Central memory CD8-positive, alpha-beta T cell (primary cell): ENCODE measurements at regions not wholly inside any gene's neighbourhood (a gene's known extent, or its start where the extent isn't known, plus 50 kb on each side); places are given as distances from the start of the nearest gene placed in this dataset.
A peak's percentile ranks its signal among the peaks of the same experiment; 100 is the strongest.
"Not testable (repeated sequence)": the region's sequence is repeated elsewhere in the genome, so short reads cannot be mapped to it uniquely, and the experiment has no call there.

Source experiments
- ATAC-seq: fragments of 150-1000 bp; cut with Tn5 transposase; replicated peaks from 2 replicates; pipeline ENCODE4 v1.10.0; 2022; ENCODE audit warnings: mild to moderate bottlenecking, moderate FRiP score, moderate number of reproducible peaks; ENCODE audit not compliant: poor library complexity, severe bottlenecking; ENCODE audit errors: extremely low read depth
- DNase-seq, 2 donors: peaks; one replicate each; pipeline ENCODE4 v3.0.0; 2021; ENCODE audit warnings: low spot score in 2 of 2
- H3K27ac Mint-ChIP-seq: one replicate; pipeline ENCODE4 v1.8.0; 2022; ENCODE audit warnings: low read depth, mild to moderate bottlenecking, moderate library complexity, mixed read lengths
- H3K27me3 Mint-ChIP-seq: one replicate; pipeline ENCODE4 v1.8.0; 2022; ENCODE audit warnings: mixed read lengths
- H3K36me3 Mint-ChIP-seq: one replicate; pipeline ENCODE4 v1.8.0; 2022; ENCODE audit warnings: mild to moderate bottlenecking, moderate library complexity, mixed read lengths; ENCODE audit not compliant: insufficient read depth
- H3K4me1 Mint-ChIP-seq: one replicate; pipeline ENCODE4 v1.8.0; 2022; ENCODE audit warnings: mixed read lengths
- H3K4me3 Mint-ChIP-seq: one replicate; pipeline ENCODE4 v1.8.0; 2022; ENCODE audit warnings: mild to moderate bottlenecking, moderate library complexity, mixed read lengths
- H3K9me3 Mint-ChIP-seq: one replicate; pipeline ENCODE4 v1.8.0; 2022; ENCODE audit warnings: mixed read lengths

DNA sequence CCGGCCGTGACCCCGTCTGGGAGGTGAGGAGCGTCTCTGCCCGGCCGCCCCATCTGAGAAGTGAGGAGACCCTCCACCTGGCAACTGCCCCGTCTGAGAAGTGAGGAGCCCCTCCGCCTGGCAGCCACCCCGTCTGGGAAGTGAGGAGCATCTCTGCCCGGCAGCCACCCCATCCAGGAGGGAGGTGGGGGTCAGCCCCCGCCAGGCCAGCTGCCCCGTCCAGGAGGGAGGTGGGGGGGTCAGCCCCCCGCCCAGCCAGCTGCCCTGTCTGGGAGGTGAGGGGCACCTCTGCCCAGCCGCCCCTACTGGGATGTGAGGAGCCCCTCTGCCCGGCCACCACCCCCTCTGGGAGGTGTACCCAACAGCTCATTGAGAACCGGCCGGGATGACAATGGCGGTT is 428.7 kb downstream of the LTN1 start:
- H3K36me3 Mint-ChIP-seq, H3K4me3 Mint-ChIP-seq, H3K9me3 Mint-ChIP-seq, H3K27me3 Mint-ChIP-seq, H3K27ac Mint-ChIP-seq, ATAC-seq, DNase-seq: not testable (repeated sequence)
- peaks cover 20% of the 10 kb centered on the region for H3K4me1 Mint-ChIP-seq

GRCh38 chr21:28561772-28562171 is 430.9 kb downstream of the LTN1 start:
- Mint-ChIP-seq H3K27ac (peak overlapping the region; percentile 38), H3K9me3 (no peaks in the 10 kb centered on the region), H3K4me3 (no peak overlapping the region), H3K4me1 (peaks cover 27% of the 10 kb centered on the region), H3K36me3 (peaks cover 6% of the 10 kb centered on the region), H3K27me3 (no peaks in the 10 kb centered on the region)
- ATAC-seq (no peak), DNase-seq (no peak)

DNA sequence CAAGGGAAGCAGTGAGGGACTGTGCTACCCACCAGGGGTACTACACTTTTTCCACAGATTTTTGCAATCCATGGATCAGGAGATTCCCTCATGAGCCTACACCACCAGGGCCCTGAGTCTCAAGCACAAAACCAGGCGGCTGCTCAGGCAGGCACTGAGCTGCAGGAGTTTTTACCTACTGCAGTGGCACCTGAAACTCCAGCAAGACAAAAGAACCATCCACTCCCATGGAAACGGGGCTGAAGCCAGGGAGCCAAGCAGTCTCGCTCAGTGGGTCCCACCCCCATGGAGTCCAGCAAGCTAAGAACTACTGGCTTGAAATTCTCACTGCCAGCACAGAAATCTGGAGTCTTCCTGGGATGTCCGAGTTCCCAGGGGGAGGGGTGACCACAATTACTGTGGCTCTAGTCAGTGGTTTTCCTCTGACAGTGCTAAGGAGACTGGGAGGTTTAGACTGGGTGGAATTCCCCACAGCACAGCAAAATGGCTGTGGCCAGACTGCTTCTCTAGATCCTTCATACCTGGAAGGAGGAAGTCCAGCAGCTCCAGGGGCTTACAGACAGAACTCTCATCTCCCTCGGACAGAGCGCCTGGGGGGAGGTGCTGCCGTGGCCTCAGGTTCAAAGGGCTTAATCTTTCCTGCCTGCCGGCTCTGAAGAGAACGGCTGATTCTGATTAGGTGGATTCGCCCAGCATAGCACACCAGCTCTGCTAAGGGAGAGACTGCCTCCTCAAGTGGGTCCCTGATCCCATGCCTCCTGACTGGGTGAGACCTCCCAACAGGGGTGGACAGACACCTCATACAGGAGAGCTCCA is 437.8 kb downstream of the LTN1 start:
- H3K27ac Mint-ChIP-seq = no peak overlapping the region
- no peaks in the 10 kb centered on the region for H3K27me3 Mint-ChIP-seq
- H3K4me3 Mint-ChIP-seq = no peak overlapping the region
- H3K4me1 Mint-ChIP-seq = peaks cover 6% of the 10 kb centered on the region
- no peak for ATAC-seq
- peaks cover 7% of the 10 kb centered on the region for H3K36me3 Mint-ChIP-seq
- no peaks in the 10 kb centered on the region for H3K9me3 Mint-ChIP-seq
- no peak for DNase-seq

GRCh38 chr21:28550057-28550825 is 442.4 kb downstream of the LTN1 start:
- no peak for ATAC-seq
- DNase-seq = no peak
- peaks cover 5% of the 10 kb centered on the region for H3K9me3 Mint-ChIP-seq
- H3K4me3 Mint-ChIP-seq = no peak overlapping the region
- no peaks in the 10 kb centered on the region for H3K4me1 Mint-ChIP-seq
- H3K27me3 Mint-ChIP-seq = no peaks in the 10 kb centered on the region
- H3K36me3 Mint-ChIP-seq = peaks cover 3% of the 10 kb centered on the region
- H3K27ac Mint-ChIP-seq = no peak overlapping the region

- no peak overlapping the region for H3K4me3 Mint-ChIP-seq
- H3K27ac Mint-ChIP-seq = no peak overlapping the region
- ATAC-seq = no peak
- peaks cover 3% of the 10 kb centered on the region for H3K36me3 Mint-ChIP-seq
- no peaks in the 10 kb centered on the region for H3K4me1 Mint-ChIP-seq
- DNase-seq = no peak
- H3K9me3 Mint-ChIP-seq = peaks cover 5% of the 10 kb centered on the region
- no peaks in the 10 kb centered on the region for H3K27me3 Mint-ChIP-seq
Measured at GRCh38 chr21:28548291-28548690, 444.4 kb downstream of the LTN1 start.

DNA sequence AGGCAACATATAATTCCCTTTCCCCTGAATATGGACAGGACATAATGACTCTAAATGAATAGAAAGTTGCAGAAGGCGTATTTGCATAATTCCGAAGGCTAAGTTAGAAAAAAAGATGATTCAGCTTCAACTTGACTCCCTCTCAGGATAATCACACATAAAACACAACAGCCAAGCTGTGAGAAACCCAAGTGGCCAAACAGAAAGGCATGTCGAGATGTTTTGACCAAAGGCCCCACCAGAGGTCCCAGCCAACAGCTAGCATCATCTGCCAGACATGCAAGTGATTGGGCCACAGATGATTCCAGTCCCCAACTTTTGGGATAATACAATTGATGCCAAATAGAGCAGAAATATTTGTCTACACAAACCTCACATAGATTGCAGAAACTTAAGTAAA is 444.9 kb downstream of the LTN1 start:
- no peaks in the 10 kb centered on the region for H3K4me1 Mint-ChIP-seq

GRCh38 chr21:28543975-28544374 is 448.7 kb downstream of the LTN1 start:
- no peak for ATAC-seq
- no peak overlapping the region for H3K4me3 Mint-ChIP-seq
- no peaks in the 10 kb centered on the region for H3K27me3 Mint-ChIP-seq
- no peaks in the 10 kb centered on the region for H3K36me3 Mint-ChIP-seq
- H3K4me1 Mint-ChIP-seq = no peaks in the 10 kb centered on the region
- no peak for DNase-seq
- peaks cover 5% of the 10 kb centered on the region for H3K9me3 Mint-ChIP-seq
- no peak overlapping the region for H3K27ac Mint-ChIP-seq

More for the DNA sequence above, 444.9 kb downstream of the LTN1 start:
- Mint-ChIP-seq H3K27ac (no peak overlapping the region), H3K27me3 (no peaks in the 10 kb centered on the region), H3K36me3 (peaks cover 3% of the 10 kb centered on the region), H3K9me3 (peaks cover 5% of the 10 kb centered on the region), H3K4me3 (no peak overlapping the region)
- ATAC-seq (no peak), DNase-seq (no peak)

DNA sequence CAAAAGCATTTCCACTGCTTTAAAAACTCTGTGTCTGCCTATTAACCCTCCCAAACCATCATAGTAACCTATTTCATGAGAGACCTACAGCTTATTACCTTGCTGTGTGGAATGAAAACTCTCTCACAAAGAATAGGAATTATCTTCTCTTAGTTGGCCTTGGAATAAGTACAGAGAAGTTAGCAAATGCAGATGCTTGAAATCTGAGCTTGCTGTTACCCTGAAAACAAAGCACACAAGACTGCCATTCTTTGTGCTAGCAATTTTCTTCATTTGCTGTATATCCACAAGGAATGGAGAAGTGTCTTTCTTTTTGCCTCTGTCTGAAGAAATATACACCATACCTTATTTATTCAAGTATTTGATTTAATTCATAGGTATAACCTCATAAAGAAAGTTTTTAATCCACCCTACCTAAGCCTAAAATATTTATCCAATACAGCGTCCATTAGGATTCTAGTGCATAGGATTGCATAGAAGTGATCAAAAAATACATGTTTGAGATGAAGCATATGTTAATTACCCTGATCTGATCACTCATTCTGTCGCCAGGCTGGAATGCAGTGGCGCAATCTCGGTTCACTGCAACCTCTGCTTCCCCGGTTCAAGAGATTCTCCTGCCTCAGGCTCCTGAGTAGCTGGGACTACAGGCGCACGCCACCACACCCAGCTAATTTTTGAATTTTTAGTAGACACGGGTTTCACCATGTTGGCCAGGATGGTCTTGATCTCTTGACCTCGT is 451.1 kb downstream of the LTN1 start:
- H3K27me3 Mint-ChIP-seq = no peaks in the 10 kb centered on the region
- ATAC-seq (no peak), DNase-seq (no peak)
- peaks cover 2% of the 10 kb centered on the region for H3K36me3 Mint-ChIP-seq
- H3K9me3 Mint-ChIP-seq = peaks cover 5% of the 10 kb centered on the region
- H3K4me3 Mint-ChIP-seq = no peak overlapping the region
- H3K4me1 Mint-ChIP-seq = no peaks in the 10 kb centered on the region
- H3K27ac Mint-ChIP-seq = no peak overlapping the region

GRCh38 chr21:28540514-28540913 is 452.2 kb downstream of the LTN1 start:
- DNase-seq = no peak
- no peak for ATAC-seq

DNA sequence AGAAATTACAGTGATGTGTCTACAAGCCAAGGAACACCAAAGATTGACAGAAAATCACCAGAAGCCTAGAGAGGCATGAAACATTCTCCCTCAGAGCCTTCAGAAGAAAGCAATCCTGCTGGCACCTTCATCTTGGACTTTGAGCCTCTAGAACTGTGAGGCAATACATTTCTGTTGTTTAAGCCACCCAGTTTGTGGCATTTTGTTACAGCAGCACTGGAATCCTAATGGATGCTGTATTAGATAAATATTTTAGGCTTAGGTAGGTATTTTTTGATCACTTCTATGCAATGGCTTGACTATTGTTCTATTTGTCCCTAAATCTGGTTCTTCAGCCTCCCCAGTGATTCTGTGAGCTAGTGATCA is 453.1 kb downstream of the LTN1 start:
- Mint-ChIP-seq H3K4me1 (no peaks in the 10 kb centered on the region), H3K4me3 (no peak overlapping the region), H3K27me3 (no peaks in the 10 kb centered on the region), H3K9me3 (no peaks in the 10 kb centered on the region), H3K27ac (no peak overlapping the region), H3K36me3 (peaks cover 2% of the 10 kb centered on the region)
- DNase-seq (no peak), ATAC-seq (no peak)

More at GRCh38 chr21:28540514-28540913, 452.2 kb downstream of the LTN1 start:
- Mint-ChIP-seq H3K4me3 (no peak overlapping the region), H3K27ac (no peak overlapping the region), H3K36me3 (peaks cover 2% of the 10 kb centered on the region), H3K27me3 (no peaks in the 10 kb centered on the region), H3K9me3 (peaks cover under 1% of the 10 kb centered on the region), H3K4me1 (no peaks in the 10 kb centered on the region)

- Mint-ChIP-seq H3K27me3 (peaks cover 2% of the 10 kb centered on the region), H3K4me3 (no peak overlapping the region), H3K36me3 (peaks cover 2% of the 10 kb centered on the region), H3K9me3 (no peaks in the 10 kb centered on the region), H3K4me1 (no peaks in the 10 kb centered on the region), H3K27ac (no peak overlapping the region)
- no peak for DNase-seq
- no peak for ATAC-seq
Measured at GRCh38 chr21:28538987-28539622, 453.6 kb downstream of the LTN1 start.

DNA sequence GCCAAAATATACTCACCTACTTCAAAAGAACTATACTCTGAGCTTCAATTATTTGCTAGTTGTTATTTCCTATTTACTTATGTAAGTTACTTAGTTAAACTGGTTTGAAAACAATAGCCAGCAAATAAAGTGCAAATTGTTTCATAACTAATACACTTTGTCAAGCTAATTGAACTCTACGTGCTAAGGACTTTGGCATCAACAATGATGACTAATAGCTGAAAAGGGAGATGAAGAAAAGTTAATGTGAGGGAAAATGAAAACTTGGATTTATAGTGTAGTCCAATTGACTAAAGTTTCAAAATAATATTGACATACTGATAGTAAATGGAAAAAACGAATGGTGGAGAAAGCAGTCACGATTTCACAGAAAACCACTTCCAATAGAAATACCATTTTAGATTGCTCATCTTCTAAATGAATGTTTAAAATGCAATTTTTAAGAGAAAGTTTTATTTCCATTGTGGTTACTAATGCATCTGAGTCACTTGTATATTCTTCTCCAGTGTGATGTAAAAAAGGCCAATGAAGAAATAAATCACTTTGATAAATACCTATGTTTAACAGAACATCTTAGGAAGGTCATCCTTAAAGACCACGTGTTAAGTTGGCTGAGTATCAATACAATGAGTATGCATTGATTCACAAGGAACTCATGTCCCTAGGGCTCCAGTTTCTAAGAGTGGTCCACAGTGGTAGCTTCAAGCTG is 455.2 kb downstream of the LTN1 start:
- Mint-ChIP-seq H3K36me3 (peaks cover 2% of the 10 kb centered on the region), H3K9me3 (no peaks in the 10 kb centered on the region), H3K27me3 (peaks cover 18% of the 10 kb centered on the region), H3K27ac (no peak overlapping the region), H3K4me1 (no peaks in the 10 kb centered on the region), H3K4me3 (no peak overlapping the region)
- ATAC-seq = no peak
- no peak for DNase-seq
